Mesenchymal stem cell (in vitro differentiated cells and primary cell): ENCODE measurements at regions not wholly inside any gene's neighbourhood (a gene's known extent, or its start where the extent isn't known, plus 50 kb on each side); places are given as distances from the start of the nearest gene placed in this dataset.
"Not testable (repeated sequence)": the region's sequence is repeated elsewhere in the genome, so short reads cannot be mapped to it uniquely, and the experiment has no call there.

Source experiments
- DNase-seq: peaks from one replicate; pipeline ENCODE4 v3.0.0-alpha.2; 2013
- H2AFZ ChIP-seq: one replicate; pipeline ENCODE4 v1.6.1; 2013; ENCODE audit warnings: low read depth, mild to moderate bottlenecking, control low read depth, inconsistent platforms, low read length, moderate library complexity
- H2AK5ac ChIP-seq: 2 replicates; pipeline ENCODE4 v1.6.1; 2013; ENCODE audit warnings: low read length, moderate library complexity, mild to moderate bottlenecking, inconsistent platforms; ENCODE audit not compliant: severe bottlenecking
- H2BK120ac ChIP-seq: one replicate; pipeline ENCODE4 v1.6.1; 2013; ENCODE audit warnings: low read depth, mild to moderate bottlenecking, inconsistent platforms, low read length, moderate library complexity
- H2BK12ac ChIP-seq, 2 experiments: one replicate each; pipeline ENCODE4 v1.6.1; 2013; ENCODE audit warnings: inconsistent platforms in 2 of 2, low read length in 2 of 2, mild to moderate bottlenecking in 2 of 2, moderate library complexity in 2 of 2, control low read depth in 1 of 2
- H2BK15ac ChIP-seq: one replicate; pipeline ENCODE4 v1.6.1; 2013; ENCODE audit warnings: mild to moderate bottlenecking, low read depth, inconsistent platforms; ENCODE audit not compliant: poor library complexity, severe bottlenecking
- H2BK5ac ChIP-seq: 2 replicates; pipeline ENCODE4 v1.6.1; 2013; ENCODE audit warnings: low read depth, mild to moderate bottlenecking, low read length, control low read depth, inconsistent platforms; ENCODE audit not compliant: poor library complexity, severe bottlenecking
- H3K14ac ChIP-seq, 2 experiments: one replicate each; pipeline ENCODE4 v1.6.1; 2013; ENCODE audit warnings: inconsistent platforms in 2 of 2, low read length in 2 of 2, control low read depth in 1 of 2, mild to moderate bottlenecking in 1 of 2, moderate library complexity in 1 of 2
- H3K18ac ChIP-seq, 2 experiments: one replicate each; pipeline ENCODE4 v1.6.1; 2013; ENCODE audit warnings: inconsistent platforms in 2 of 2, low read length in 2 of 2, control low read depth in 1 of 2, low read depth in 1 of 2, mild to moderate bottlenecking in 1 of 2
- H3K23ac ChIP-seq, 2 experiments: one replicate each; pipeline ENCODE4 v1.6.1; 2013; ENCODE audit warnings: inconsistent platforms in 2 of 2, low read length in 2 of 2, mild to moderate bottlenecking in 2 of 2, moderate library complexity in 2 of 2, control low read depth in 1 of 2
- H3K27ac ChIP-seq: 2 replicates; pipeline ENCODE4 v1.5.1; 2013; ENCODE audit warnings: mild to moderate bottlenecking, moderate library complexity, low read length, control low read depth, inconsistent platforms; ENCODE audit not compliant: poor library complexity, severe bottlenecking
- H3K27me3 ChIP-seq, 2 experiments: 2 replicates each; pipeline versions ENCODE4 v1.6.1 to v1.7.0; 2013; ENCODE audit warnings: low read length in 2 of 2, mild to moderate bottlenecking in 2 of 2, moderate library complexity in 2 of 2, control low read depth in 1 of 2, inconsistent platforms in 1 of 2; ENCODE audit not compliant: control insufficient read depth in 1 of 2, insufficient read depth in 1 of 2
- H3K36me3 ChIP-seq, 2 experiments: 2 replicates each; pipeline versions ENCODE4 v1.6.1 to v1.7.0; 2013; ENCODE audit warnings: low read length in 2 of 2, control low read depth in 1 of 2, inconsistent platforms in 1 of 2, low read depth in 1 of 2, mild to moderate bottlenecking in 1 of 2; ENCODE audit not compliant: insufficient read depth in 2 of 2, control insufficient read depth in 1 of 2
- H3K4ac ChIP-seq, 2 experiments: one replicate each; pipeline ENCODE4 v1.6.1; 2013; ENCODE audit warnings: inconsistent platforms in 2 of 2, low read length in 2 of 2, mild to moderate bottlenecking in 2 of 2, moderate library complexity in 2 of 2, control low read depth in 1 of 2, low read depth in 1 of 2
- H3K4me1 ChIP-seq: 2 replicates; pipeline ENCODE4 v1.6.1; 2013; ENCODE audit warnings: low read depth, low read length, control low read depth; ENCODE audit not compliant: control insufficient read depth, insufficient read depth
- H3K4me2 ChIP-seq: 2 replicates; pipeline ENCODE4 v1.6.1; 2013; ENCODE audit warnings: low read length, mild to moderate bottlenecking, inconsistent platforms; ENCODE audit not compliant: poor library complexity, severe bottlenecking
- H3K4me3 ChIP-seq, 2 experiments: 2 replicates each; pipeline versions ENCODE4 v1.5.1 to v1.7.0; 2013; ENCODE audit warnings: low read length in 2 of 2, mild to moderate bottlenecking in 2 of 2, control low read depth in 1 of 2, low read depth in 1 of 2; ENCODE audit not compliant: insufficient read depth in 1 of 2
- H3K79me1 ChIP-seq: replicated peaks from 2 replicates; pipeline ENCODE4 v1.6.1; 2013; ENCODE audit warnings: mild to moderate bottlenecking, control low read depth, low read length, inconsistent platforms; ENCODE audit not compliant: poor library complexity, severe bottlenecking
- H3K9ac ChIP-seq: 2 replicates; pipeline ENCODE4 v1.7.0; 2013; ENCODE audit warnings: mild to moderate bottlenecking, low read length, moderate library complexity
- H3K9me3 ChIP-seq: 2 replicates; pipeline ENCODE4 v1.7.0; 2013; ENCODE audit warnings: mild to moderate bottlenecking, low read length; ENCODE audit not compliant: control insufficient read depth
- H4K8ac ChIP-seq: one replicate; pipeline ENCODE4 v1.6.1; 2013; ENCODE audit warnings: inconsistent platforms, mild to moderate bottlenecking, low read length, moderate library complexity
- H4K91ac ChIP-seq: one replicate; pipeline ENCODE4 v1.6.1; 2013; ENCODE audit warnings: mild to moderate bottlenecking, low read length, inconsistent platforms
- WGBS: methylation state at CpG from one replicate; pipeline ENCODE4 v1.1.7; 2013; ENCODE audit warnings: mixed read lengths; 5-methylcytosine and 5-hydroxymethylcytosine counted together

- not testable (repeated sequence) for H3K14ac ChIP-seq, H3K4me3 ChIP-seq, H3K27me3 ChIP-seq, H3K9ac ChIP-seq, H3K36me3 ChIP-seq, H3K9me3 ChIP-seq, H3K4me1 ChIP-seq, H3K18ac ChIP-seq, H2BK15ac ChIP-seq, H2BK12ac ChIP-seq, H2BK5ac ChIP-seq, H3K23ac ChIP-seq, H2AK5ac ChIP-seq, H3K79me1 ChIP-seq, H2AFZ ChIP-seq, H3K4me2 ChIP-seq, H4K91ac ChIP-seq, H4K8ac ChIP-seq, H3K27ac ChIP-seq, H2BK120ac ChIP-seq, DNase-seq, H3K4ac ChIP-seq
- 100% methylated on average over 2 of the region's 27 CpGs for WGBS
Measured at GRCh38 chr7:25047571-25048443, 67.8 kb upstream of the OSBPL3 start.

GRCh38 chr7:25037325-25037724 lies 57.3 kb upstream of the OSBPL3 start:
- no peak overlapping the region for H2AK5ac ChIP-seq
- no peak overlapping the region for H2AFZ ChIP-seq
- H4K8ac ChIP-seq: no peak overlapping the region
- no peak overlapping the region for H3K9ac ChIP-seq
- no peaks in the 10 kb centered on the region for H3K36me3 ChIP-seq
- H2BK120ac ChIP-seq: no peak overlapping the region
- no peak overlapping the region for H3K14ac ChIP-seq
- no peak overlapping the region for H3K23ac ChIP-seq
- no peaks in the 10 kb centered on the region for H3K27me3 ChIP-seq
- H3K4me3 ChIP-seq: no peak overlapping the region
- no peak overlapping the region for H2BK12ac ChIP-seq
- DNase-seq: peak; percentile 34
- no peak overlapping the region for H2BK5ac ChIP-seq
- no peak overlapping the region for H3K18ac ChIP-seq
- WGBS: 100% methylated on average over 1 of the region's 1 CpG
- H3K27ac ChIP-seq: no peak overlapping the region
- H3K4me1 ChIP-seq: no peaks in the 10 kb centered on the region
- no peak overlapping the region for H3K4ac ChIP-seq
- H3K79me1 ChIP-seq: no peaks in the 10 kb centered on the region
- H2BK15ac ChIP-seq: no peak overlapping the region
- no peak overlapping the region for H3K4me2 ChIP-seq
- no peak overlapping the region for H4K91ac ChIP-seq
- H3K9me3 ChIP-seq: no peaks in the 10 kb centered on the region

GRCh38 chr7:25035274-25035673 lies 55.3 kb upstream of the OSBPL3 start:
- H3K79me1 ChIP-seq: no peaks in the 10 kb centered on the region
- no peaks in the 10 kb centered on the region for H3K36me3 ChIP-seq
- no peak overlapping the region for H3K23ac ChIP-seq
- H3K9me3 ChIP-seq: no peaks in the 10 kb centered on the region
- H3K27ac ChIP-seq: no peak overlapping the region
- no peak overlapping the region for H2BK5ac ChIP-seq
- no peak overlapping the region for H3K4me3 ChIP-seq
- no peak overlapping the region for H3K4me2 ChIP-seq
- no peak overlapping the region for H3K4ac ChIP-seq
- DNase-seq: no peak
- no peak overlapping the region for H3K14ac ChIP-seq
- no peak overlapping the region for H4K8ac ChIP-seq
- no peak overlapping the region for H3K18ac ChIP-seq
- H2AFZ ChIP-seq: no peak overlapping the region
- peaks cover 2% of the 10 kb centered on the region for H3K4me1 ChIP-seq
- H3K27me3 ChIP-seq: no peaks in the 10 kb centered on the region
- H2AK5ac ChIP-seq: no peak overlapping the region
- no peak overlapping the region for H2BK120ac ChIP-seq
- H3K9ac ChIP-seq: no peak overlapping the region
- WGBS: 100% methylated on average over 1 of the region's 4 CpGs
- no peak overlapping the region for H2BK12ac ChIP-seq
- no peak overlapping the region for H2BK15ac ChIP-seq
- H4K91ac ChIP-seq: no peak overlapping the region

DNA sequence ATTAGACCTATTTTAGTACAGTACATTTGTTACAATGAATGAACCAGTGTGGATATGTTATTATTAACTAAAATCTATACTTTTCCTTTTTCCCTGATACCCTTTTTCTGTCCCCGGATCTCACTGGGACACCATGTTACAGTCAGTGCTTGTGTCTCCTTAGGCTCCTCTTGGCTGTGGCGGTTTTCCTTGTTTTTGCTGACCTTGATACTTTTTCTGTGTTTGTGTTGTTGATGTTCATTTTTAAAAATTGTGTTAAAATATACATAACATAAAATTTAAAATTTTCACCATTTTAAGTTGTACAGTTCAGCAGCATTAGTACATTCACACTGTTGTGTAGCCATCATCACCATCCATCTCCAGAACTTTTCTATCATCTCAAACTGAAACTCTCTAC lies 54.2 kb upstream of the OSBPL3 start:
- H2AFZ ChIP-seq: no peak overlapping the region
- no peaks in the 10 kb centered on the region for H3K9me3 ChIP-seq
- peaks cover 3% of the 10 kb centered on the region for H3K4me1 ChIP-seq

More for the DNA sequence above, 54.2 kb upstream of the OSBPL3 start:
- Histone ChIP-seq H3K27me3 (no peaks in the 10 kb centered on the region), H3K27ac (no peak overlapping the region), H3K9ac (no peak overlapping the region), H2BK12ac (no peak overlapping the region), H3K14ac (no peak overlapping the region), H2BK120ac (no peak overlapping the region), H3K4me2 (no peak overlapping the region), H3K36me3 (no peaks in the 10 kb centered on the region), H2AK5ac (no peak overlapping the region), H3K18ac (no peak overlapping the region), H2BK15ac (no peak overlapping the region), H3K4me3 (no peak overlapping the region), H3K79me1 (no peaks in the 10 kb centered on the region), H2BK5ac (no peak overlapping the region), H4K8ac (no peak overlapping the region), H4K91ac (no peak overlapping the region), H3K23ac (no peak overlapping the region), H3K4ac (no peak overlapping the region)
- DNase-seq: no peak
- WGBS: 100% methylated on average over 1 of the region's 2 CpGs
